NCI-H1694 treated with DMSO at 0.1 percent for 48 hours (cell line): ENCODE measurements at regions not wholly inside any gene's neighbourhood (a gene's known extent, or its start where the extent isn't known, plus 50 kb on each side); places are given as distances from the start of the nearest gene placed in this dataset.

Experiments used
- DNase-seq: peaks from one replicate; lab custom pipeline; 2025; lab: John Stamatoyannopoulos, UW

GRCh38 chr4:138028923-138029322 is 213.2 kb downstream of the SLC7A11 start:
- no peak for DNase-seq

GRCh38 chr4:138021139-138021830 is 220.9 kb downstream of the SLC7A11 start:
- DNase-seq: no peak

- no peak for DNase-seq
Observed at GRCh38 chr4:138014590-138015288, 227.4 kb downstream of the SLC7A11 start.

- no peak for DNase-seq
Observed at GRCh38 chr4:138013625-138014024, 228.5 kb downstream of the SLC7A11 start.

- no peak for DNase-seq
Observed at GRCh38 chr4:138010639-138011038, 231.5 kb downstream of the SLC7A11 start.

- no peak for DNase-seq
Observed at GRCh38 chr4:138007572-138007971, 234.6 kb downstream of the SLC7A11 start.

GRCh38 chr4:138005486-138005885 is 236.7 kb downstream of the SLC7A11 start:
- no peak for DNase-seq

- DNase-seq: no peak
Observed at GRCh38 chr4:138003248-138003647, 238.9 kb downstream of the SLC7A11 start.

GRCh38 chr4:137998666-137999429 is 243.3 kb downstream of the SLC7A11 start:
- no peak for DNase-seq

- no peak for DNase-seq
Observed at GRCh38 chr4:137997496-137997895, 244.7 kb downstream of the SLC7A11 start.

- DNase-seq: no peak
Observed at GRCh38 chr4:137994853-137995252, 247.3 kb downstream of the SLC7A11 start.

GRCh38 chr4:137993232-137993631 is 248.9 kb downstream of the SLC7A11 start:
- no peak for DNase-seq

- DNase-seq: no peak
Observed at GRCh38 chr4:137981277-137981676, 260.9 kb downstream of the SLC7A11 start.

GRCh38 chr4:137980641-137981040 is 261.5 kb downstream of the SLC7A11 start:
- DNase-seq: no peak

GRCh38 chr4:137979938-137980337 is 262.2 kb downstream of the SLC7A11 start:
- DNase-seq: no peak

GRCh38 chr4:137968956-137969678 is 273.0 kb downstream of the SLC7A11 start:
- DNase-seq: no peak

- DNase-seq: no peak
Observed at GRCh38 chr4:137967480-137968190, 274.5 kb downstream of the SLC7A11 start.

GRCh38 chr4:137966504-137966903 is 275.6 kb downstream of the SLC7A11 start:
- no peak for DNase-seq

GRCh38 chr4:137961051-137961438 is 281.1 kb downstream of the SLC7A11 start:
- DNase-seq: no peak

- DNase-seq: no peak
Observed at GRCh38 chr4:137960371-137961050, 281.6 kb downstream of the SLC7A11 start.

GRCh38 chr4:137957806-137958205 is 284.3 kb downstream of the SLC7A11 start:
- DNase-seq: no peak
